Nucleus accumbens (tissue), 56 donors: ENCODE measurements at regions not wholly inside any gene's neighbourhood (a gene's known extent, or its start where the extent isn't known, plus 50 kb on each side); places are given as distances from the start of the nearest gene placed in this dataset.

ENCODE experiments used
- DNase-seq, 56 donors: peaks; one replicate each; lab custom pipeline; 2025; lab: John Stamatoyannopoulos, UW

DNA sequence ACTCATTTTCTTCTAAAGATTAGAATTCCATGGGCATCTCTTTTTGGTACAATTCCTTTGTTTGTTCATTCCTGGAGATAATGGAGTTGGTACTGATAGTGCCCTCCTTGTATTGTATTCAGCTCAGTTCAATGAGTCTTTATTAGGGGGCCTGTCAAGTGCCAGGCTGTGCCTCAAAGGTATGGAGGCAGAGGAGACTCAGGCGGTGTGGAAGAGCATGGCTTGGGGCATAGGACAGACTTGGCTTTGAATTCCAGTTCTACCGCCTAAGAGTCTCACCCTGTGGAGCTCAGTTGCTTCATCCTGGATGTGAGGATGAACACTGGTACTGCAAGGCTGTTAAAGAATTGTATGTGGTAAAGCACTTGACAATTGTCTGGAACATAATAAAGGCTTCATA lies 196.6 kb upstream of the IL12A start:
- DNase-seq: peak in 31 of 56 donors; percentile 8 to 76 (median 34)

DNA sequence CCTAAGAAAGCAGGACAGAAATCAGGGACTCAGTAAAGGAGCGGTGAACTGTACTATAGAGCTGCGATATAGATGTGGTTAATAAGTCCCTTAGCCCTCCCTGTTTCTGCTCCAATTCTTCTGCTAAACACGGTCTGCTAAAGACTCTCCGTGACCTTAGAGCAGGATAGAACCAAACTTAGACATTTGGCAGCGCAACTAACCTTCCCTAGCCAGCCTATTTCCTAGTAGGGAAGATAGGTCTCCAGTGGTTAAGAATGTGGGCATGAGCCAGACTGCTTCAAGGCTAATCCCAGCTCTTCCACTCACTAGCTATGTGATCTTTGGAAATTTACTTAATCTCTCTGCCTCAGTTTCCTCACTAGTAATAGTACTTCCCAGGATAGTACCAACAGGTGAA lies 193.6 kb upstream of the IL12A start:
- DNase-seq: no peak

DNA sequence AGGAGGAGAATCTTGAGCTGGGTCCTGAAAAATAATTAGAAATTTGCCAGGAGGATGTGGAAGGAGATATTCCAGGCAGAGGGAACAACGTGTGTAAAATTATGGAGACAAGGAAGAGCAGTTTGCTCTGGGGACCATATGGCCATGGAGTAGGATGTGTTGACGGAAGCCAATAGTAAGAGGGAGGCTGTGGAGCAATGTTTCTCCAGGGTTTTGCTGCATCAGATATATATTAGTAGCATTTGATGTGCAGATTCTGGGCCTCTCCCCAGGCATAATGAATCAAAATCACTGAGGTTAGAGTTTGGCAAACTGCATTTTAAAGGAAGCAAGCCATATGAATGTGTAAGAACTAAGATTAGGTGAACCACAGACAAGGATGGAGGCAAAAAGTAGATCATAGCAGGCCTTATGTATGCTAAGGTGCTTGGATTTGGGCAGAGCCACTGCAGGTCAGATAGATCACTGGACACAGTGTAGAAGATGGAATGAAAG lies 192.9 kb upstream of the IL12A start:
- no peak for DNase-seq

DNA sequence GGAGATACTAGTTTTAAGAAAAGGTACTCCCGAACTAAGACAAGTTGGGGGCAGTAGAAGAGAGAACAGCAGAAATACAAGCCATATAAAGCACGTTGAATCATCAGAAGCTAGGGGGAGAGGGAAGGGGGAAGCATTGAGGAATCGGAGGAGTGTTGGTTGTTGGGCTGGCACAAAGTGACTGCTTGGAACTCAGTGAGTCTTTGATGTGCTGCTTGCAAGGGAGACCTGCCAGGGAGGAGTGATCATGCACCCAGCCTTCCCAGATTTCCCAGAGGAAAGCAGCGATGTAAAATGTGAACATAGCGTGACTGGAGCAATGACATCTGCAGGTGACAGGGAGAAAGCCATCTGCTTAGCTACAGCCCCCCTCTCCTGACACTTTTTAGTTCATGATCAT lies 192.4 kb upstream of the IL12A start:
- DNase-seq: peak in 1 of 56 donors; percentile 33

DNA sequence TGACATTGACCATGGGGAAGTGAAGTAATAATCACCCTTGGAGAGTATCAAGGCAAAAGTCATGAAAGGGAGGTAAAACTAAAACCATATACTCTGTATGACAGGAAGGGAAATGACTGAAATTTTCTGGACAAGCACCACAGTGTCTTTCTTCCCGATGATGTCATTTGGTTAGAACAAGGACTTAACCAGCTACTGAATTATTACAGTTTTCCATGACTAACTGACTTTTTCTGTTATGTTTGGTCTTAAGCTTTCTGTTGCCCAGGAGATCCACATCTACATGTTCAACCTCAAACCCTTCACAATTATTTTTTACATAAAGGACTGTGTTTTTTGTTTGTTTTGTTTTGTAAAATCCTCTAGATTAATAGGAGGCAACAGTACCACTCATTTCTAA lies 191.9 kb upstream of the IL12A start:
- DNase-seq: no peak

DNA sequence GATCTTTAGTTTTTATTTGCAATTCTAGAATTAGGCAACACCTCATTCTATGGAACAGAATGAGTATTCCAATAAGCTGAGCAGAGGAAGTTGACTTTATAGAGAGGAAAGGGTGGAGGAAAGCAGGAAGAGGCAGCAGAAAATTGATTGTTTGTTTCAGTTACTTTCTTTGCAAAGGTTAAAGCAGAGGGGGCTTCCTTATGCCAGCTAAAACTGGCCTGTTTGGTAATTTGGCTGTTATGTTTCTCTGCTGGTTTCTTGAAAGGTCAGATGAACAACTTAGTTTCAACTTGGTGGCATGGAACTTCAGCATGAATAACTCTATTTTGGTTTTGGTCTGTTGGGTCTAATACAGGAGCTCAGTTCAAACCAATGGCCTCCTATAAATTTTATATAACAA lies 190.9 kb upstream of the IL12A start:
- no peak for DNase-seq

DNA sequence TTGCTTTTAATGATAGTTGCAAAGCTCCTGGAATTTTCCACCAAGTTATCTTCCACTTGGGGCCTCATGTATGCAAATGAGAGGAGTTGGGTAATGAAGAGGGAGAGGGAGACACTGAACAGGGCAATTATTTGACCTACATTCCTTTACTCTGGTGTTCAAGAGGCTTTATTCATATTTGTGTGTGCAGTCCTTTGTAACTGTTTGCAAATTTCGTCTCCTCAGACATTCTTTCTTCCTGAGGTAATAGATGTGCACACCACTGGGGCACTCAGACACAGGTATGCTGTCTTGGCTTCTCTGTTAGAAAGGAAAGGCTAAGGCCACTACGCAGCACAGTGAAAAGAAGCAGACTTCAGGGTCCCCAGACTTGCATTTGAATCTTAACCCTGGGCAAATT lies 189.7 kb upstream of the IL12A start:
- no peak for DNase-seq

DNA sequence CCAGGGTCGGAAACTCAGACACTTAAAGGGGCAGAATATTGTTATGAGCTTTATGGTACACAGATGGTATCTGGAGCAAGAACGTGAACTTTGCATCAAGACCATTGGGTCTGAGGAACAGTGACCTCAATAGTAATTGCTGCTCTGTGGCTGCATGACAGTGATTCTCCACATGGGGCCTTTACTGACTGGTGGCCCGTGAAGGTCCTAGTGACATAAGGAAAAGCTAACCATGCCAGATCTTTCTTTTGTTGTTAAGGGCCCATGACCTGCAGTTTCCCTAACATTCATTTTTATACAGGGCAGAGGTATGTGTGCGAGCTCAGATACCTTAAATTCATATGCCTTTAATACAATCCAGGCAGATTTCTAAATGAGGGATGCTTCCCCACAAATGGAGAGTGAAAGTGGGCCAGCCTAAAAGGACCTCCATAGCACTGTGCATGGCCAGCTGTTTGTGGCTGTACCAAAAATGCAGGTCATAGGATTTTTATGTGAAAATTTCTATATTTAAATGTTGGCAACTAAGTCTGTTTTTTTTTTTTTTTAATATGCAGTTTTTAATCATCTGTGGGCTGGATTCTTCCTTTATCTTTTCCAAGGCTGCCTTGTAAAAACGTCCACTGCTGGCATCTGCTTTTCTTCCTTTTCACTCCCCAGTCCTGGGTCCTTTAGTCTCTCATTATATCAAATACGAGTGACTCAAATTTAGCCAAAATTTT lies 188.0 kb upstream of the IL12A start:
- no peak for DNase-seq

DNA sequence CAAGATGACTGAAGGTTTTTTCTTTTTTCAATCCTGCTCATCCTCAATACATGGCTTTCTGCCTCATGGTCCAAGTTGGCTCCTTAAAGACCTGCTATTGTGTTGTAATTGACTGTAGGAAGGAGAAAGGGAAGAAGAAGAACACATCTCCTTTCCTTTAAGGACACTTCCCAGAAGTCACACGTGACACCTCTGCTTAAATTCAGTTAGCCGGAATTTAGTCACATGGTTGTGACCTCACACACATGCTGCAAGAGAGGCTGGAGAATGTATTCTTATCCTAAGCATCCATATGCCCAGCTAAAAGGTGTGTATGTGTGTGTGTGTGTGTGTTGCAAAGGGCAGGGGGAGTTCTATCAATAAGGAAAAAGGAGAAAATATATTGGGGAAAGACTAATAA lies 185.8 kb upstream of the IL12A start:
- no peak for DNase-seq

DNA sequence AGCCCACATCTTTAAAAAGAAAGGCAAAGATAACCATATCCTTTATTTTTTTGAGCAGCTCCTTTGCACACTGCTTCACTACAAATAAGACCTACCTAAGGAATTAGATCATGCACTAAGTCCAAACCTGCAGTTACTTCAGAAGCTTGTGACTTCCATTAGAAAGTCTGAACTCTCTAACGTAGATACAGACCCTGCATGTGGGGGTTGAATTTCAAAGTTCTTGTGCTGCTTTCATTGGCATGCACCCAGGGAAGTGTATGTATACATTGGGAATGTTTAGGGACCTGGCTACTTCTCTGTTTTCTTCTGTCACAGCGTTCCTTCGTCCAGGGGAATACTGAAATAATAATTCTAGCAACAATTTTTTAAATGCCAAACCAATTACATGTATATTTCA lies 185.2 kb upstream of the IL12A start:
- no peak for DNase-seq

DNA sequence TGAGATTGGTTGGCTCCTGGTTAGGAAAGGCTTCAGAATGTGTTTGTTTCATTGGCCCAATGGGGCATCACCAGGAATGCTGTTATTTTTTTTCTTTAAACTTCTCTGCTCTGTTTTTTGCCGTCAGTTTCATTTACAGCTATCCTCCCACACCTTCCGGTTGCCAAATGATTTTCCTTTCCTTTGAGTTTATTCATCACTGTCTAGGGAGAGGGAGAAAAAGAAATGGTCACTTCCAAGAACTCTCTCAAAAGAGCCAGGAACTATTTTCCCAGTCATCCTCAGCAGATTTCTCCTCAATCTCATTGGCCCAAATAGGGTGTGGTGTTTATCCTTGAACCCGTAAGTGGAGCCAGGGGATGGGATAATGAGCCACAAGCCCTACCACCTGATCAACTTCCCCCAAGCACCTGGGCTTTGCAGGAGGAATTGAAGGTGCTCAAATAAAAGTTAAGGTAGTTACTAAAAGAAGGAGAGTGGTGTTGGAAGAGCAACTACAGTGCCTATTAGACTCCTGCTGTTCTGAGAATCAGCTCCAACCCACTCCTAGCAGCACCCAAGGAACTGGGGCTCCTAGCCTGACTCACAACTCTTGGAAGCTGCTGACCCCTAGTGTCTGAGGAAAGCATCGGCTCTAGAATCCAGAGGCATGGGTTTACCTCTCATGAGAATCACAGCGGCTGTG lies 183.8 kb upstream of the IL12A start:
- peak in 52 of 56 donors; percentile 11 to 89 (median 66) for DNase-seq

DNA sequence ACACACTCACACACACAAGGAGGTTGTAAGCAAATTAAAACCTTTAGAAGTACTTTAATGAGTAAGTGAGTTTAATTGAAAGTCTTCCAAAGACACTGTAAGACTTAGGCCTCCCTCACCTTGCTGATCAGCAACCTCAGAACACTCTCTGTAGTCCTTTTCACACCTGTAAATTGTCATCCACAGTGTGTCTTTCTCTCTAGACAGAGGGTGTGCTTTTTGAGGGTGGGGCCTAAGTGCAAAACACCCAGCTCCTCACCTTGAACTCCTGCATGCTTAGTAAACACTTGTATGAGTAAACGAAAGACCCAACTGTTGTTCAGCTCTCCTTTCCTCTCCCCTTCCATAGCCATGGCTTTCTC lies 183.2 kb upstream of the IL12A start:
- no peak for DNase-seq

DNA sequence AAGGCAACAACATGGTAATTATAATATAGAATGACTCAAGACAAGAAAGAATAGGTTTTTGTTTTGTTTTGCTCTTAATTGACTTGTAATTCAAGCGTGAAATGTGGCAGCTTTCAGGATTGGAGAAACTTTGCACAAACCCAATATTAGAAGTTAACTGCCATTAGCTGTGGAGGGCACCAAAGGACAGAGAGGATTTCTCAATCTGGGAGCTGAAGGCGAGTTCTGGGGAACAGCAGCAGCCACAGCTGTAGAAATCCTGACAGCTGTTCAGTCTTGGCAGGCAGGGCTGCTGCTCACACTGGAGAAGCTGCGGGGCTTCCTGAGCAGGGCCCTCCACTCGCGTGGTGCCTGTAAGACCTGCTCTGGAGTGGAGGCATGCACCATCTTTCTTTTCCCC lies 182.2 kb upstream of the IL12A start:
- DNase-seq: peak in 34 of 56 donors; percentile 10 to 73 (median 40)

DNA sequence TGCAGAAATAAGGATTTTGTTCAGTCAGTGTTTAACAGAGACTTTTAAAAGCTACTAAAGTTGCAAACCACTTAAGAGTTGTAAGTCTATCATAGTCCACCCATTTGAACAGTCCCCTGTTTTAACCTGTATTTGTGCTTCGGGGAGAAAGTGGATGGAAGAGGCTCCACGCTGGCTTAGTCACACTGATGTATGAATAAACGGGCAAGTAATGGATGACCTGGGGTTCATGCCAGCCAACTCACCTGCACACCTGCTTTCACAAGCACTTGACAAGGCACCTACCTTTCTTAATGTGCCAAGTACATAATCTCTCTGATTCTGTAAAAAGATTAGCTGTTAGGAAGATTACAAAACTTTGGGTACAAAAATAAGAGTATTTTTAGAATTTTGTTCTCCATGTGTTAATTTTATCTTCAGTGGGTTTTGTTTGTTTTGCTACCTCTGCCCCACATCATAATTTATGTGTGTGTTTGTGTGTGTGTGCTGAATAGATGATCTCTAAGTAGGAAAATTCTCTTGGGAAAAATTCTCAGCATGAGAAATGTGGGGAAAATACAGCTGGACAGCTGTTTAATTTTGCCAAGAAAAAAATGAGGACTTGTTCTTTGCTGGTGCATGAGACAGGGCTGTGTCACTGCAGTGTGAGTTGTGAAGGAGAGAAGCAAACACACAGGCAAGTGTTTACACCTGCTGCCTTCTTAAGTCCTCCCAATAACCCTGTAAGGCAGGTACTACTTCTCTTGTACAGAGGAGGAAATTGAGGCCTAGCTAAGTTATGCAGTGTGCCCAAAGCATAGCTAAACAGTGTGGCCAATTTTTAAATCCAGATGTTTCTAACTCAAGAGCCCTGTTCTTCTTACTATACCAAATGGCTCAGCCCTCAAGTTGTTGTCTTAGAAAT lies 181.2 kb upstream of the IL12A start:
- DNase-seq: no peak

DNA sequence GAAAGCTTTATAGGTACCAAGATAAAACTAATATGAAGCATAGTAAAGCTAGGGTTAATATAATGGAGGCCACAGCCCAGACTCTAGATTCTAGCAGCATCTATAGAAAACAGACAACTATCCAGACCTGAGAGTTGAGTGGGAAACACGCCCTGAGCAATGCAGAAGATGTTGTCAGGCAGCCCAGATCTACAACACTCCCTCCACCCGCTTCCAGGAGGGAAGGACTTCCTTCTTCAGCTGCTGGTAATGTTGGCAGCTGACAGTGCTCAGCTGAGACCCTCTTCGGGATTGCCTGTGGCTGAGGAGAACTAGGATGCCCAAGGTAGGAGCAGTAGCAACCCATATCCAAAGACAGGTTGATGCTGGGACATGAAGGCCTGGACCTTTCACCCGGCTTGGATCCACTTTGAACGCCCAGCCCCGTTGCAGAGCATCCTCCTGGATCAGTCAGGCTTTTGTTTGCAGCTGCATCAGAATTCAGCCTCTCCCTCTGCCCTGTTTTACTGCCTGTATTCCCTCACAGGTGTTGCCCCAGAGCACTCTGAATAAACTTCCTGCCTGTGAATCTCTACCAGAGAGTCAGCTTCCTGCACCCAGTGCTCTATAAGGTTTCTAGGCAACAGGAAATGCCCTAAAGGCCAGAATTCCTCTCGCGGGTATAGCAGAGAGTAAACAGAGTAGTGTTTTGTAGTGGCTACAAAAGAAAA lies 174.7 kb upstream of the IL12A start:
- DNase-seq: no peak

DNA sequence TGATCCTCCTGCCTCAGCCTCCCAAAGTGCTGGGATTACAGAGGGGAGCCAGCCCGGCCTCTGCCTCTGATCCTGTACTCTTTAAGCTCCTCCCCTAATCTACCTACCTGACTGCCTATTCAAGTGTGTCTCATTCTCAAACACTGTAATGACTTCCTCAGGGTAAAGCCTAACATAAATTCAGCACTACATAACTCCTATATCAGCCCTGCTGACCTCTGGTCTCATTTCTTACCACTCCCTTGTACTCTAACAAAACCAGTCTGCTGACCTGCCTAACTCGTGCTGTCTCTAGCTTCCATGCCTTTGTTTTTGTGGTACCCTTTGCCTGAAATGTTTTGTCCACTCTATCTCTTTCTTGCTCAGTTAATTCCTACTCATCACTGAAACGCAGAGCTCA lies 172.1 kb upstream of the IL12A start:
- no peak for DNase-seq

DNA sequence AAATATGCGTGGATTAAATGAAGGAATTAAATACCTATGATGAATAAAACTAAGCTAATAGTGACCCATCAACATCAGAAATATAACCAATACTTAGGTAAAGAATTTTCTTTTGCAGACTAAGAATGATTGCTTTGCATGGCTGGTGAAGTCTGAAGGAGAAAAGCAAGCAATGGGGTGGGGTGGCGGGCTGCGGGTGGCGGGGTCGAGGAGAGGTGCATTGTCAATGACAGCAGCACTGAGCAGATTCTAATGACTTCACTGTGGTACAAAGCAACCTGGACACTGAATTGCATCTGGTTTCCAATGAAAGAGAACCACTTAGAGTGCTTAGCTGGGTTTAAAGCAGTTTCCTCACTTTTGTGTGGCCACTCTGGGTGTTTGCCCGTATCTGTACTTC lies 171.5 kb upstream of the IL12A start:
- DNase-seq: no peak

DNA sequence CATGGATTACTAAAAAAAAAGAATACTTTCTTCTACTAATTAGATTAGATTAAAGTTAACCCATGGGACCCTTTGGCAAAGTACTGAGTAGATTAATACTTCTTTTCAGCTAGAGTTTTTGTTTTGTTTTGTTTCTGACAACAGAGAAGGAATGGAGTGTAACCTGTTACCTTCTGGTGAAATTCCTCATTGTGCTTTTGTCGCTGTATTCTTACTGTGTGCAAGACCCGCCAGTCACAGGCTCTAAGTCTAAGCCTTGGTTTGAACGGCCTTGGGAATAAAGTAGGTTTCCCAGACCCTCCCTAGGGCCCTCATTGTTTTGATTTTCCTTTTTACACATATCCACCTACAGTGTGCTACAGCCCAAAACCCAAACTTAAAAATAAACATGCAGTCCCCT lies 171.1 kb upstream of the IL12A start:
- no peak for DNase-seq

DNA sequence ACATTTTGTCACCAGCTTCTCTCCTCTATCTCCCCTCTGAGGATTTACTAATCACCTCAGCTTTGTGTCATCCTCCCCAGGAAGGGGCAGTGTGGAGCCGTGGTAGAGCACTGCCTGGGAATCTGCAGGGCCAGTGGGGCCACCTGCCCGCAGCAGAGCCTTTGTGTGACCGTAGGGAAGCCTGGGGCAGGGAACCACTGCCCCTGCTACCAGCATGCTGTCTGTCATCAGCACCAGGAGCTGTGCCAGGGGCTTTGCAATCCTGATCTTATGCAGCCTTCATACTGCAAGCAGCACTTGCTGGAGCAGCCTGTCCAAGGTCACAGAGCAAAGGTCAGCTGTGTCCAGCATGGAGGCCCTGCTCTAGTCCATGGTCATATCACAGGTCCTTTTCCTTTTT lies 170.2 kb upstream of the IL12A start:
- DNase-seq: peak in 19 of 56 donors; percentile 11 to 61 (median 31)

DNA sequence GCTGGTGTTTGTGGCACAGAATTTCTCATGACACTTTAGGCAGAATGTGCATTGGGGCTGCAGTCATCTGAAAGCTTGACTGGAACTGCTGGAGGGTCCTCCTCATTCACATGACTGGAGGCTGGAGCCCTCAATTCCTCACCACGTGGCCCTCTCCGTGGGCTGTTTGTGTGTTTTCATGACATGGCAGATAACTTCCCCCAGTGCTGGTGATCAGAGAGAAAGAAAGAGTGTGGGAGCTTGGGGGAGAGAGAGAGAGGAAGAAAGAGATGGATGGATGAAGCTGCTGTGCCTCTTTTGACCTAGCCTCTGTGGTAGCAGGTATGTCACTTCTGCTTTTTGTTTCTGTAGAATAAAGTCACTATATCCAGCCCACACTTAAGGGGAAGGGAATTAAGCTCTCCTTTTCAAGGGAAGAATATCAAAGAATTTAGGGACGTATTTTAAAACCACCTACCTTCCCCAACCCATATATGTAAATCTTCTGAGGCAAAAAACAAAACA lies 169.6 kb upstream of the IL12A start:
- no peak for DNase-seq
